Thyroid gland (tissue), 4 donors: ENCODE measurements at regions not wholly inside any gene's neighbourhood (a gene's known extent, or its start where the extent isn't known, plus 50 kb on each side); places are given as distances from the start of the nearest gene placed in this dataset.

Experiments used
- DNase-seq, 2 donors: peaks; one replicate each; pipeline ENCODE4 v3.0.0-alpha.2; 2019
- H3K27ac ChIP-seq, 3 donors: fragments of 200-600 bp; sonication (generic); 1 replicate in 2 of 3; 2 replicates in 1 of 3; pipeline ENCODE4 v1.5.1; 2016 to 2019; ENCODE audit warnings: mild to moderate bottlenecking in 1 of 3, moderate library complexity in 1 of 3
- H3K27me3 ChIP-seq: fragments of 200-600 bp; sonication (generic); one replicate; pipeline ENCODE4 v1.5.1; 2019
- H3K36me3 ChIP-seq, 2 donors: fragments of 200-600 bp; sonication (generic); one replicate each; pipeline ENCODE4 v1.5.1; 2016 to 2019
- H3K4me1 ChIP-seq, 2 donors: fragments of 200-600 bp; sonication (generic); one replicate each; pipeline ENCODE4 v1.5.1; 2017 to 2019
- H3K4me3 ChIP-seq, 3 donors: fragments of 200-600 bp; sonication (generic); replicated peaks in 1 of 3; 1 replicate in 2 of 3; 2 replicates in 1 of 3; pipeline ENCODE4 v1.5.1; 2016; ENCODE audit warnings: mild to moderate bottlenecking in 1 of 3
- H3K9me3 ChIP-seq: fragments of 200-600 bp; sonication (generic); one replicate; pipeline ENCODE4 v1.5.1; 2017
- CTCF ChIP-seq, 6 experiments: fragments of 200-600 bp in 3 of 6; fragments of 450-650 bp in 3 of 6; sonication (generic) in 3 of 6; IDR thresholded peaks; one replicate each; pipeline ENCODE4 v1.5.1; 2016 to 2019; ENCODE audit warnings: antibody characterized with exemption in 6 of 6, mild to moderate bottlenecking in 2 of 6, inconsistent platforms in 1 of 6, moderate library complexity in 1 of 6
- POLR2A ChIP-seq, 2 donors: fragments of 450-650 bp; IDR thresholded peaks; one replicate each; pipeline ENCODE4 v1.6.1; 2017; ENCODE audit warnings: antibody characterized with exemption in 2 of 2, mild to moderate bottlenecking in 2 of 2, moderate library complexity in 1 of 2
- WGBS, 2 donors: methylation state at CpG; one replicate each; pipeline ENCODE4 v1.1.5; 2017; 5-methylcytosine and 5-hydroxymethylcytosine counted together
- intact Hi-C: fragments of 100-400 bp; cut with DNase I; formaldehyde crosslinking; loops from one replicate; pipeline ENCODE4 v1.15.1; 2023

- intact Hi-C loops = no loop called here
- peak overlapping the region in 1 of 3 donors; percentile 48 for H3K27ac ChIP-seq
- no peak for DNase-seq
- no peak overlapping the region for H3K4me3 ChIP-seq
- TF ChIP-seq CTCF (IDR thresholded peaks at IDR 0.05) = no peak
- TF ChIP-seq POLR2A (IDR thresholded peaks at IDR 0.05) = no peak
- no peaks in the 10 kb centered on the region for H3K27me3 ChIP-seq
- WGBS, 2 donors = 76 to 78% methylated on average over 2 of the region's 2 CpGs
- no peaks in the 10 kb centered on the region for H3K9me3 ChIP-seq
- no peaks in the 10 kb centered on the region for H3K36me3 ChIP-seq
- peaks cover 19 to 21% of the 10 kb centered on the region in 2 donors for H3K4me1 ChIP-seq
Measured at GRCh38 chr6:21807299-21808044, 213.9 kb downstream of the SOX4 start.

GRCh38 chr6:21808045-21808470 lies 214.5 kb downstream of the SOX4 start:
- 71 to 74% methylated on average over 7 of the region's 7 CpGs for WGBS, 2 donors
- TF ChIP-seq POLR2A (IDR thresholded peaks at IDR 0.05) (no peak), CTCF (IDR thresholded peaks at IDR 0.05) (no peak)
- Histone ChIP-seq H3K4me1 (peaks cover 19 to 21% of the 10 kb centered on the region in 2 donors), H3K27ac (peak overlapping the region in 2 of 3 donors; percentile 48 to 64), H3K36me3 (no peaks in the 10 kb centered on the region), H3K27me3 (no peaks in the 10 kb centered on the region), H3K4me3 (no peak overlapping the region), H3K9me3 (no peaks in the 10 kb centered on the region)
- intact Hi-C loops = no loop called here
- peak in 1 of 2 donors; percentile 3 for DNase-seq

- H3K4me1 ChIP-seq = peaks cover 19 to 21% of the 10 kb centered on the region in 2 donors
- H3K36me3 ChIP-seq = no peaks in the 10 kb centered on the region
- no peak overlapping the region for H3K4me3 ChIP-seq
- H3K27me3 ChIP-seq = no peaks in the 10 kb centered on the region
- H3K27ac ChIP-seq = peak overlapping the region in 2 of 3 donors; percentile 48 to 64
- peak; percentile 26 to 30 for DNase-seq
- no peak for TF ChIP-seq POLR2A (IDR thresholded peaks at IDR 0.05)
- TF ChIP-seq CTCF (IDR thresholded peaks at IDR 0.05) = no peak
- H3K9me3 ChIP-seq = no peaks in the 10 kb centered on the region
- 31 to 32% methylated on average over 16 of the region's 16 CpGs for WGBS, 2 donors
- intact Hi-C loops = no loop called here
Measured at GRCh38 chr6:21808551-21809242, 215.1 kb downstream of the SOX4 start.

GRCh38 chr6:21811484-21811883 lies 217.9 kb downstream of the SOX4 start:
- intact Hi-C loops = no loop called here
- H3K4me3 ChIP-seq = no peak overlapping the region
- WGBS, 2 donors = 91 to 93% methylated on average over 4 of the region's 4 CpGs
- peaks cover 19 to 21% of the 10 kb centered on the region in 2 donors for H3K4me1 ChIP-seq
- TF ChIP-seq CTCF (IDR thresholded peaks at IDR 0.05) (no peak), POLR2A (IDR thresholded peaks at IDR 0.05) (no peak)
- DNase-seq = no peak
- no peaks in the 10 kb centered on the region for H3K9me3 ChIP-seq
- no peaks in the 10 kb centered on the region for H3K36me3 ChIP-seq
- no peak overlapping the region for H3K27ac ChIP-seq
- H3K27me3 ChIP-seq = no peaks in the 10 kb centered on the region

GRCh38 chr6:21816231-21816630 lies 222.7 kb downstream of the SOX4 start:
- TF ChIP-seq CTCF (IDR thresholded peaks at IDR 0.05) (no peak), POLR2A (IDR thresholded peaks at IDR 0.05) (no peak)
- no peaks in the 10 kb centered on the region for H3K4me1 ChIP-seq
- 80 to 93% methylated on average over 3 of the region's 3 CpGs for WGBS, 2 donors
- H3K4me3 ChIP-seq = no peak overlapping the region
- intact Hi-C loops = no loop called here
- no peaks in the 10 kb centered on the region for H3K27me3 ChIP-seq
- DNase-seq = no peak
- no peaks in the 10 kb centered on the region for H3K9me3 ChIP-seq
- H3K36me3 ChIP-seq = no peaks in the 10 kb centered on the region
- H3K27ac ChIP-seq = no peak overlapping the region
